PC-9 (cell line): ENCODE measurements at regions not wholly inside any gene's neighbourhood (a gene's known extent, or its start where the extent isn't known, plus 50 kb on each side); places are given as distances from the start of the nearest gene placed in this dataset.
A peak's percentile ranks its signal among the peaks of the same experiment; 100 is the strongest.

Experiments
- BruUV-seq: library from RNA; stranded (reverse); fragments of 400-500 nt; replicated peaks from 2 replicates; lab custom pipeline; 2021; lab: Mats Ljungman, UMichigan
- CTCF ChIA-PET: fragments of 300-600 bp; sonication (Branson Sonifier 250); formaldehyde crosslinking; loops from one replicate; lab custom pipeline; 2022; ENCODE audit warnings: antibody characterized with exemption; lab: Charles Lee
- POLR2A ChIA-PET: fragments of 300-600 bp; sonication (Branson Sonifier 250); formaldehyde crosslinking; loops from one replicate; lab custom pipeline; 2022; ENCODE audit warnings: antibody characterized with exemption; ENCODE audit not compliant: unreplicated experiment; lab: Charles Lee
- DNase-seq, 2 experiments: peaks; one replicate each; pipeline versions ENCODE4 v3.0.0 to v3.0.0-alpha.2; 2015 to 2022; ENCODE audit warnings: mixed read lengths in 1 of 2
- H2AFZ ChIP-seq: fragments of 200-600 bp; sonication (generic); 2 replicates; pipeline ENCODE4 v1.8.1; 2017; ENCODE audit warnings: antibody characterized with exemption
- H3F3A ChIP-seq: fragments of 200-600 bp; sonication (generic); 2 replicates; pipeline ENCODE4 v1.8.1; 2017; ENCODE audit warnings: antibody characterized with exemption, mild to moderate bottlenecking, low read depth; ENCODE audit not compliant: insufficient read depth
- H3K27ac ChIP-seq: fragments of 200-600 bp; sonication (generic); 2 replicates; pipeline ENCODE4 v1.6.1; 2016; ENCODE audit warnings: mixed run types
- H3K27me3 ChIP-seq: fragments of 200-600 bp; sonication (generic); 2 replicates; pipeline ENCODE4 v1.6.1; 2016; ENCODE audit warnings: low read depth, mixed run types; ENCODE audit not compliant: insufficient read depth
- H3K36me3 ChIP-seq: fragments of 200-600 bp; sonication (generic); 2 replicates; pipeline ENCODE4 v1.6.1; 2016; ENCODE audit warnings: low read depth, mixed run types
- H3K4me1 ChIP-seq: fragments of 200-600 bp; sonication (generic); replicated peaks from 2 replicates; pipeline ENCODE4 v1.6.1; 2016; ENCODE audit warnings: mixed run types; ENCODE audit not compliant: insufficient read depth
- H3K4me2 ChIP-seq: fragments of 200-600 bp; sonication (generic); 2 replicates; pipeline ENCODE4 v1.6.1; 2017; ENCODE audit warnings: mixed run types
- H3K4me3 ChIP-seq: fragments of 200-600 bp; sonication (generic); 2 replicates; pipeline ENCODE4 v1.6.1; 2016; ENCODE audit warnings: mixed run types
- H3K79me2 ChIP-seq: fragments of 200-600 bp; sonication (generic); 2 replicates; pipeline ENCODE4 v1.6.1; 2017; ENCODE audit warnings: low read depth, mixed run types
- H3K9me2 ChIP-seq: fragments of 200-600 bp; sonication (generic); 2 replicates; pipeline ENCODE4 v1.8.1; 2017; ENCODE audit warnings: mild to moderate bottlenecking; ENCODE audit not compliant: insufficient read depth
- H3K9me3 ChIP-seq: fragments of 200-600 bp; sonication (generic); 2 replicates; pipeline ENCODE4 v1.8.1; 2016; ENCODE audit warnings: low read depth; ENCODE audit not compliant: insufficient read depth
- H4K20me1 ChIP-seq: fragments of 200-600 bp; sonication (generic); 2 replicates; pipeline ENCODE4 v1.8.1; 2017; ENCODE audit not compliant: insufficient read depth
- CTCF ChIP-seq: fragments of 200-600 bp; sonication (generic); conservative IDR thresholded peaks from 2 replicates; pipeline ENCODE4 v1.6.1; 2017; ENCODE audit warnings: mixed run types, antibody characterized with exemption, mild to moderate bottlenecking, moderate library complexity
- EZH2 ChIP-seq: fragments of 200-600 bp; sonication (generic); IDR thresholded peaks from 2 replicates; pipeline ENCODE4 v1.8.0; 2017; ENCODE audit warnings: antibody characterized with exemption, low read depth
- intact Hi-C: fragments of 100-400 bp; cut with micrococcal nuclease; formaldehyde crosslinking; loops from one replicate; pipeline ENCODE4 v1.10.0; 2022; ENCODE audit not compliant: unreplicated experiment

- H3K9me3 ChIP-seq, result no peaks in the 10 kb centered on the region
- no peaks in the 10 kb centered on the region; the same call in 1 of the 2 replicates for H3K4me1 ChIP-seq
- H3F3A ChIP-seq, result no peaks in the 10 kb centered on the region
- intact Hi-C loops, result no loop called here
- no peaks in the 10 kb centered on the region; the same call in 1 of the 2 replicates for H3K9me2 ChIP-seq
- no peak overlapping the region for H3K27ac ChIP-seq
- ChIA-PET POLR2A (interaction anchor here (0.7 kb wide), 1 partner anchor 200 kb away, joined by 4 read pairs; no protein-coding TSS in a partner anchor), CTCF (no interaction called here)
- no peaks in the 10 kb centered on the region for H4K20me1 ChIP-seq
- no peak overlapping the region for H3K4me2 ChIP-seq
- no peaks in the 10 kb centered on the region for H3K27me3 ChIP-seq
- H3K36me3 ChIP-seq, result no peaks in the 10 kb centered on the region
- BruUV-seq, result no TSS peak
- no peak for TF ChIP-seq CTCF
- TF ChIP-seq EZH2, result no peak
- H3K4me3 ChIP-seq, result no peak overlapping the region
- H3K79me2 ChIP-seq, result no peaks in the 10 kb centered on the region
- DNase-seq, result no peak
- H2AFZ ChIP-seq, result peak overlapping the region; percentile 8; the same call in 1 of the 2 replicates
These were observed 70.1 kb upstream of the KRR1 start for GRCh38 chr12:75581515-75581914.

GRCh38 chr12:75579552-75579951 lies 68.1 kb upstream of the KRR1 start:
- ChIA-PET CTCF (no interaction called here), POLR2A (no interaction called here)
- no peak overlapping the region for H3K4me3 ChIP-seq
- H4K20me1 ChIP-seq, result no peaks in the 10 kb centered on the region
- H3K9me3 ChIP-seq, result no peaks in the 10 kb centered on the region
- intact Hi-C loops, result no loop called here
- H2AFZ ChIP-seq, result no peak overlapping the region
- H3K27me3 ChIP-seq, result no peaks in the 10 kb centered on the region
- no peak overlapping the region for H3K27ac ChIP-seq
- no peaks in the 10 kb centered on the region; the same call in 1 of the 2 replicates for H3K9me2 ChIP-seq
- DNase-seq, result no peak
- no peak for TF ChIP-seq EZH2
- no peak overlapping the region for H3K4me2 ChIP-seq
- BruUV-seq, result no TSS peak
- H3K4me1 ChIP-seq, result no peaks in the 10 kb centered on the region
- H3K36me3 ChIP-seq, result no peaks in the 10 kb centered on the region
- no peaks in the 10 kb centered on the region for H3F3A ChIP-seq
- H3K79me2 ChIP-seq, result no peaks in the 10 kb centered on the region

- no peaks in the 10 kb centered on the region for H3K79me2 ChIP-seq
- H3K27me3 ChIP-seq, result no peaks in the 10 kb centered on the region
- intact Hi-C loops, result no loop called here
- no peak overlapping the region for H3K4me2 ChIP-seq
- no peaks in the 10 kb centered on the region; the same call in 1 of the 2 replicates for H3K9me2 ChIP-seq
- POLR2A ChIA-PET, result no interaction called here
- H3K4me3 ChIP-seq, result no peak overlapping the region
- no peaks in the 10 kb centered on the region for H3K9me3 ChIP-seq
- no peak overlapping the region for H2AFZ ChIP-seq
- no peaks in the 10 kb centered on the region for H3K4me1 ChIP-seq
- no TSS peak for BruUV-seq
- H3K27ac ChIP-seq, result no peak overlapping the region
- DNase-seq, result no peak
- no peak for TF ChIP-seq EZH2
- TF ChIP-seq CTCF, result no peak
- no peaks in the 10 kb centered on the region for H3F3A ChIP-seq
- H3K36me3 ChIP-seq, result no peaks in the 10 kb centered on the region
- no peaks in the 10 kb centered on the region for H4K20me1 ChIP-seq
- CTCF ChIA-PET, result no interaction called here
These were observed 67.1 kb upstream of the KRR1 start for GRCh38 chr12:75578546-75578945.

- H3K9me2 ChIP-seq, result no peaks in the 10 kb centered on the region; the same call in 1 of the 2 replicates
- no peaks in the 10 kb centered on the region for H4K20me1 ChIP-seq
- TF ChIP-seq EZH2, result no peak
- TF ChIP-seq CTCF, result no peak
- H3K27ac ChIP-seq, result no peak overlapping the region
- H2AFZ ChIP-seq, result no peak overlapping the region
- no peak overlapping the region for H3K4me3 ChIP-seq
- no peaks in the 10 kb centered on the region for H3K27me3 ChIP-seq
- no peaks in the 10 kb centered on the region for H3K4me1 ChIP-seq
- DNase-seq, result no peak
- H3K36me3 ChIP-seq, result no peaks in the 10 kb centered on the region
- no peak overlapping the region for H3K4me2 ChIP-seq
- intact Hi-C loops, result no loop called here
- BruUV-seq, result no TSS peak
- ChIA-PET POLR2A (no interaction called here), CTCF (no interaction called here)
- no peaks in the 10 kb centered on the region for H3K9me3 ChIP-seq
- no peaks in the 10 kb centered on the region for H3K79me2 ChIP-seq
- no peaks in the 10 kb centered on the region for H3F3A ChIP-seq
These were observed 66.4 kb upstream of the KRR1 start for GRCh38 chr12:75577812-75578211.
